Esophagus muscularis mucosa (tissue), 4 donors: ENCODE measurements at regions not wholly inside any gene's neighbourhood (a gene's known extent, or its start where the extent isn't known, plus 50 kb on each side); places are given as distances from the start of the nearest gene placed in this dataset.

ENCODE experiments used
- CTCF ChIP-seq, 3 experiments: fragments of 200-600 bp in 2 of 3; fragments of 450-650 bp in 1 of 3; sonication (generic) in 2 of 3; IDR thresholded peaks; one replicate each; pipeline ENCODE4 v1.5.1; 2017 to 2019; ENCODE audit warnings: antibody characterized with exemption in 3 of 3, mild to moderate bottlenecking in 2 of 3, moderate library complexity in 1 of 3
- EP300 ChIP-seq: sonication (generic); formaldehyde crosslinking; IDR thresholded peaks from one replicate; pipeline ENCODE4 v1.6.1; 2017; ENCODE audit warnings: antibody characterized with exemption
- POLR2A ChIP-seq: fragments of 450-650 bp; IDR thresholded peaks from one replicate; pipeline ENCODE4 v1.6.1; 2017; ENCODE audit warnings: antibody characterized with exemption, moderate library complexity, mild to moderate bottlenecking, low read depth
- POLR2AphosphoS5 ChIP-seq, 2 donors: sonication (generic); formaldehyde crosslinking; IDR thresholded peaks; one replicate each; pipeline ENCODE4 v1.6.1; 2017; ENCODE audit warnings: antibody characterized with exemption in 2 of 2

- TF ChIP-seq CTCF (IDR thresholded peaks at IDR 0.05) (no peak), EP300 (no peak), POLR2A (no peak), POLR2AphosphoS5 (IDR thresholded peaks at IDR 0.05) (no peak)
These were observed 97.0 kb upstream of the PALS2 start for GRCh38 chr7:24476227-24476626.
